Activated CD4-positive, alpha-beta T cell treated with anti-CD3 and anti-CD28 coated beads, Interleukin-2, Interleukin-4, amounts not matched to agents 100 ng/mL and 50 ng/mL, durations not matched to agents 16 hours and 8 hours (primary cell): ENCODE measurements at regions not wholly inside any gene's neighbourhood (a gene's known extent, or its start where the extent isn't known, plus 50 kb on each side); places are given as distances from the start of the nearest gene placed in this dataset.

Experiments used
- DNase-seq: peaks from one replicate; pipeline ENCODE4 v3.0.0-alpha.2; 2020; ENCODE audit warnings: low spot score

GRCh38 chr14:79961197-79961596 lies 250.1 kb downstream of the DIO2 start:
- DNase-seq: no peak

DNA sequence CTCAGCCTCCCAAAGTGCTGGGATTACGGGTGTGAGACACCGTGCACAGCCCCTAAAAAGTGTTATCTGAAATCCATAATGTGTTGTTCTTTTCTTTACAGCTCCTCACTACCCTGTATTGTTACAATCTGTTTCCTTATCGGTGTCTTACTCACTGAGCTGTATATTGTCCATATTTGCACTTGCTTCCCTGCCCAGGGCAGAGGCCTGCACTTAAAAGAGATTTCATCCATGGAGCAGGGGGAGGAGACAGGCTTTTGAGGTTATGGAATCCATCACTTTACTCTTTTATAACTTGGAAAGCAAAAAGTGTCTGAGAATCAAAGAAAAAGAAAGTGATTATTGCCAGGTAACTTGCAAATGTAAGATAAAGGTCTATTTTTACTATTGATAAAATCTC lies 251.0 kb downstream of the DIO2 start:
- DNase-seq: no peak

GRCh38 chr14:79951572-79951971 lies 259.7 kb downstream of the DIO2 start:
- no peak for DNase-seq

DNA sequence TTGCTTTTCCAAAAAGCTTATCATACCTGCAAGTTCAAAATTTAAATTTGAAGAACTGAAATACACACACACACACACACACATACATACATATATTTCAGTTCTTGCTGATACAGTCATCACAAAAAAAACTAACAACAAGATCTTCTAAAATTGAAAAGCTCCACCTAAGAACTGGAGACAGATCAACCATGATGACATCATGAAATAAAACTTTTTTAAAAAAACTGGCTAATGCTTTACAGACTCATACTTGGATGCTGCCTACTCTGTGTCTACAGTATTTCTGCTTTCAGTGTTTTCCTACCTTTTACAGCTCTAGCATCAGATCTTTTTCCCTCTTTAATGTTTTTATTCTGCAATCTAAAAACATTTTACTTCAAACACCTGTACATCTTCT lies 261.4 kb downstream of the DIO2 start:
- no peak for DNase-seq

GRCh38 chr14:79947440-79948054 lies 263.8 kb downstream of the DIO2 start:
- no peak for DNase-seq

- no peak for DNase-seq
These were observed 272.1 kb downstream of the DIO2 start for GRCh38 chr14:79939235-79939634.

DNA sequence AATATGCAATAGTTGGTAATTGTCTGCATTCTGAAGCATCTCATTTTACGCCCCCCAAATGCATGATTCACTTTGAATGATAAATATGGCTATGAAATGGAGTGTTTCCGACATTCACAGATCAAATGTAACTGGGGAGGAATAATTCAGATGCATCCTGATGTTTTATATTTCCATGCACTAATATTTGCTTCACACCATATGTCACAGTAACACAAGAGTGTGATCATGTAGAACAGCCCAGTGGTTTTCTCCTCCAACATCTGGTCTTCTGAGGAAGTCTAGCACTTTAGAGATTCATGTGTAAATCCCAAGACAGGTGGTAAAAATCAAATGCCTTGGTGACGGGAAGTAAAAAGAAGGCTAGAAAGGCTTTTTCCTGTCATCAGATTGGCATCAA lies 273.1 kb downstream of the DIO2 start:
- no peak for DNase-seq

DNA sequence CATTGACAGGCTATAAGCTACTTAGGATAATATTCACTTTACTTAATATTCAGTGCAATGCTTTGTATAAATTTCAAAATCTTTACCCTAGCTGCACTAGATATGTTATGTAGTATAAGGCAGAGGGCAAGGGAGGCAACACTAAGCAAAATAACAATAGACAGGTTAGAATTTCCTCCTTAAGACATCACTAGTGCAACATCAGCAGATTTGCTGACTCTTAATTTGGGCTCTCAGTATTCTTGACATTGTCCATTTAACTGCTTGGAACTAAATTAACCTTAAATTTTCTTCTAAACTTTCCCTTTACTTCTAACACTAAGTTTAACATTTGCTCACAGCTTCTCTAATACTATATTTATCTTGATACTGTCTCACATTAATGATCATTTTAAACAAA lies 273.9 kb downstream of the DIO2 start:
- DNase-seq: no peak

GRCh38 chr14:79924551-79924950 lies 286.8 kb downstream of the DIO2 start:
- no peak for DNase-seq

DNA sequence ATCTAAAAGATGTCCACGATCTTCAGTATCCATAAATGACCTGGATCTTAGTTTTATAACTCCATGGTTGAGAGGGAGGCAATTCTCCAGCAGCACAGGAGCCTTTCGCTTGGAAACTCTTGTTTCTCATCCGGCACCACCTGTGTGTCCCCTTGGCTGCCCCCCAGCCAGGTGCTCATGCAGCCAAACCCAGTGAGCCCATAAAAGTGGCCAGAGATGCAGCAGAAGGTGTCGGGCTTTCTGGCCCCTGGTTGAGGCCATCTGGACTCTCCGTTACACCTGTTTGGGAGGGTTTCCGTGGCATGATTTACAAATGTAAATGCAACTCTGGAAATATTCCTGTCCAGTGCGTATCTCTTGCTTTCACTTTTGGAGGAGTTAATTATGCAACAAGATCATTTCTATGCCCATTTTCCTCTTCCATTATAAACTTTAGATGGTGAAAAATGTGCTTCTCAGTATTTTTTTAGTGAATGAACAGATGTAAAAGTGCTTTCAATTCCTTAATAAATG lies 291.1 kb downstream of the DIO2 start:
- DNase-seq: no peak
